Vagina (tissue), 2 donors: ENCODE measurements at regions not wholly inside any gene's neighbourhood (a gene's known extent, or its start where the extent isn't known, plus 50 kb on each side); places are given as distances from the start of the nearest gene placed in this dataset.

Experiments used
- DNase-seq, 2 donors: peaks; one replicate each; pipeline ENCODE4 v3.0.0-alpha.2; 2017; ENCODE audit errors: extremely low spot score in 2 of 2
- H3K27ac ChIP-seq: fragments of 200-600 bp; sonication (generic); one replicate; pipeline ENCODE4 v1.5.1; 2019
- H3K27me3 ChIP-seq: fragments of 200-600 bp; sonication (generic); one replicate; pipeline ENCODE4 v1.5.1; 2019
- H3K36me3 ChIP-seq, 2 donors: fragments of 200-600 bp; sonication (generic); one replicate each; pipeline ENCODE4 v1.5.1; 2017 to 2019
- H3K4me1 ChIP-seq: fragments of 200-600 bp; sonication (generic); one replicate; pipeline ENCODE4 v1.5.1; 2019
- H3K4me3 ChIP-seq, 2 donors: fragments of 200-600 bp; sonication (generic); 1 replicate in 1 of 2; 2 replicates in 1 of 2; pipeline ENCODE4 v1.5.1; 2016 to 2019
- H3K9me3 ChIP-seq: fragments of 200-600 bp; sonication (generic); one replicate; pipeline ENCODE4 v1.5.1; 2019
- POLR2A ChIP-seq, 2 donors: fragments of 450-650 bp; IDR thresholded peaks; one replicate each; pipeline ENCODE4 v1.6.1; 2017; ENCODE audit warnings: antibody characterized with exemption in 2 of 2, mild to moderate bottlenecking in 2 of 2, moderate library complexity in 2 of 2
- POLR2AphosphoS5 ChIP-seq, 2 donors: sonication (generic); formaldehyde crosslinking; IDR thresholded peaks; one replicate each; pipeline ENCODE4 v1.9.0; 2017; ENCODE audit warnings: antibody characterized with exemption in 2 of 2, mild to moderate bottlenecking in 2 of 2, low read depth in 1 of 2; ENCODE audit not compliant: insufficient read depth in 1 of 2
- intact Hi-C: fragments of 100-400 bp; cut with DNase I; formaldehyde crosslinking; loops from one replicate; pipeline ENCODE4 v1.15.1; 2023
- TF ChIP-seq, protein P1 (sequence below), 3 experiments: fragments of 450-650 bp in 2 of 3; fragments of 200-600 bp in 1 of 3; sonication (generic) in 1 of 3; IDR thresholded peaks; one replicate each; pipeline ENCODE4 v1.5.1; 2017 to 2019; ENCODE audit warnings: antibody characterized with exemption in 3 of 3, mild to moderate bottlenecking in 2 of 3, moderate library complexity in 2 of 3

DNA sequence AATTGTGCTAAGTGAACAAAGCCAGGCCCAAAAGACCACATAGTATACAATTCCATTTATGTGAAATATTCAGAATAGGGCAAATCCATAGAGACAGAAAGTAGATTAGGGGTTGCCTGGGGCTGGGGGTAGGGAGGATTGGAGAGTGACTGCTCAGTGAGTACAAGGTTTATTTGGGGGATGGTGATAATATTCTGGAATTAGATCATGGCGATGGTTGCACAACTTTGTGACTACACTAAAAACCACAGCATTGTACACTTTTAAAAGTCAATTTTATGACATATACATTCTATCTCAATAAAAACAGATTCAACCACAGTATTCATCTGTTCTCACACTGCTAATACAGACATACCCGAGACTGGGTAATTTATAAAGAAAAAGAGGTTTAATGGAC is 68.7 kb upstream of the MAP1LC3B2 start:
- no peaks in the 10 kb centered on the region for H3K4me1 ChIP-seq
- no peak overlapping the region for H3K27ac ChIP-seq
- H3K36me3 ChIP-seq = no peaks in the 10 kb centered on the region
- H3K4me3 ChIP-seq = no peak overlapping the region
- TF ChIP-seq POLR2AphosphoS5 (IDR thresholded peaks at IDR 0.05; ENCODE audit: insufficient read depth in 1 of 2, low read depth in 1 of 2) = no peak
- no peak for TF ChIP-seq POLR2A (IDR thresholded peaks at IDR 0.05)
- TF ChIP-seq, protein P1, sequence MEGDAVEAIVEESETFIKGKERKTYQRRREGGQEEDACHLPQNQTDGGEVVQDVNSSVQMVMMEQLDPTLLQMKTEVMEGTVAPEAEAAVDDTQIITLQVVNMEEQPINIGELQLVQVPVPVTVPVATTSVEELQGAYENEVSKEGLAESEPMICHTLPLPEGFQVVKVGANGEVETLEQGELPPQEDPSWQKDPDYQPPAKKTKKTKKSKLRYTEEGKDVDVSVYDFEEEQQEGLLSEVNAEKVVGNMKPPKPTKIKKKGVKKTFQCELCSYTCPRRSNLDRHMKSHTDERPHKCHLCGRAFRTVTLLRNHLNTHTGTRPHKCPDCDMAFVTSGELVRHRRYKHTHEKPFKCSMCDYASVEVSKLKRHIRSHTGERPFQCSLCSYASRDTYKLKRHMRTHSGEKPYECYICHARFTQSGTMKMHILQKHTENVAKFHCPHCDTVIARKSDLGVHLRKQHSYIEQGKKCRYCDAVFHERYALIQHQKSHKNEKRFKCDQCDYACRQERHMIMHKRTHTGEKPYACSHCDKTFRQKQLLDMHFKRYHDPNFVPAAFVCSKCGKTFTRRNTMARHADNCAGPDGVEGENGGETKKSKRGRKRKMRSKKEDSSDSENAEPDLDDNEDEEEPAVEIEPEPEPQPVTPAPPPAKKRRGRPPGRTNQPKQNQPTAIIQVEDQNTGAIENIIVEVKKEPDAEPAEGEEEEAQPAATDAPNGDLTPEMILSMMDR (IDR thresholded peaks at IDR 0.05) = no peak
- DNase-seq = no peak
- no peaks in the 10 kb centered on the region for H3K27me3 ChIP-seq
- no peaks in the 10 kb centered on the region for H3K9me3 ChIP-seq
- intact Hi-C loops = no loop called here

DNA sequence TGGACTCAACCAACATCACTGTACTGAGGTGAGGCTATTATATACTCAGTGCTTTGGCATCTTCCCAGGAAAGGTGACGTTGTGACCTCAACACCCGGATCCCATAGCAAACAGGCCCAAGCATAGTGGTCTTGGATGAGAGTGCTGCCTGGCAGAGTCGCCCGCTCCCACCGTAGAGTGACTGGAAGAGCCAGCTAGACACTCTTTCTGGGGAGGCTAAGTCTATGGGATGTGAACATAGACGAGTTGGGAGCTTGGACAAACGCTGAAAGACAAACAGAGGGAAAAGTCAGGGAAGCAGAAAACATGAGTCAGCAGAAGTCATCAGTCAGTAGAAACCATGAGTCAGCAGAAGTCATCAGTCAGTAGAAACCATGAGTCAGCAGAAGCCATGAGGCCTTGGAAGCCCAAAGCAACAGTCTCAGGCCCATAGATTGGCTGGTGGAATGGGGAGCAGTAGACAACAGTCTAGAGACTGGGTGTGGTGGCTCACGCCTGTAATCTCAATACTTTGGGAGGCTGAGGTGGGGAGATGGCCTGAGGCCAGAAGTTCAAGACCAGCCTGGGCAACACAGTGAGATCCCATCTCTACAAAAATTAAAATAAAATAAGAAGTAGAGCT is 66.4 kb upstream of the MAP1LC3B2 start:
- Histone ChIP-seq H3K9me3 (no peaks in the 10 kb centered on the region), H3K27me3 (no peaks in the 10 kb centered on the region), H3K27ac (no peak overlapping the region), H3K4me3 (no peak overlapping the region), H3K36me3 (no peaks in the 10 kb centered on the region), H3K4me1 (no peaks in the 10 kb centered on the region)
- intact Hi-C loops = no loop called here
- no peak for TF ChIP-seq POLR2AphosphoS5 (IDR thresholded peaks at IDR 0.05; ENCODE audit: insufficient read depth in 1 of 2, low read depth in 1 of 2)
- TF ChIP-seq POLR2A (IDR thresholded peaks at IDR 0.05) = no peak
- TF ChIP-seq, protein P1 (IDR thresholded peaks at IDR 0.05) = no peak
- no peak for DNase-seq

DNA sequence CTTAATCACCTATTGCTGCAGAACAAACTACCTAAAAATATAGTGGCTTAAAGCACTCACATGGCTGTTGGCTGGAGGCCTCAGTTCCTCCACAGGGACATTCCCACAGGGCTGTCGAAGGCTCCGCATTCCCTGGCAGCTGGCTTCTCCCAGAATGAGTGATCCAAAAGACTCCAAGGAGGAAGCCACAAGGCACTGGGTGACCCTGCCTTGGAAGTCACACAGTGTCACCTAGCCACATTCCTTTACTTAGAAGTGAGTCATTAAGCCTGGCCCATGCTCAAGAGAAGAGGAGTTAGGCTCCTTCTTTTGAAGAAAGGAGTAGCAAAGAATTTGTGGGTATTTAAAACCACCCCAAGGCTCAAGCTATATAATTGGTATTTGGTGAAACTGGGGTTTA is 63.9 kb upstream of the MAP1LC3B2 start:
- Histone ChIP-seq H3K9me3 (no peaks in the 10 kb centered on the region), H3K27me3 (no peaks in the 10 kb centered on the region), H3K36me3 (no peaks in the 10 kb centered on the region), H3K27ac (no peak overlapping the region), H3K4me3 (no peak overlapping the region), H3K4me1 (no peaks in the 10 kb centered on the region)
- DNase-seq = no peak
- intact Hi-C loops = no loop called here
- TF ChIP-seq, protein P1 (IDR thresholded peaks at IDR 0.05) = no peak
- peak in 1 of 2 donors; percentile 23 for TF ChIP-seq POLR2AphosphoS5 (IDR thresholded peaks at IDR 0.05; ENCODE audit: insufficient read depth in 1 of 2, low read depth in 1 of 2)

DNA sequence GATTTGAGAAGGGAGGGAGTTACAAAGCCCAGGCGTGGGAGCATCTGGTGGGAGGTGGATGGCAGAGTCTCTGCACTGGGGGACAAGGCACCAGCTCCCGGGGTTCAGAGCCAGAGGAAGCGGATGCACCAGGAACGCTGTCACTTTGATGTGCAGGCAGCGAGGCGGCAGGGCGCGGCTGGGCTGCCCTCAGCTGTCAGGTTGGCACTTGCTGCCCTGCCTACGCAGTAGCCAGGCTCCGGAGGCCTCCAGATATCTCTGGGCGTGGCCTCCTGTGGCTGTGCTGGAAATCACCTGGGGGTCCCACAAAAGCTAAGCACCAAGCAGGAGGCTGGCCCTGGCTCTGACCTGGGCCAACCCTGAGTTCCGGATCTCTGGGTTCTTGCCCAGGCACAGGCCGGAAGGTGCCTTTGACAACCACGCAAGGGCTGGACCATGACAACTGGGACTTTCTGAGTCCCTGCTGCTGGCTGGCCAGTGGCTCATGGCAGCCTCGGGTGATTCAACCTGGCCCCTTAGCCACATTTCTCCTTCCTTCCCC is 62.1 kb upstream of the MAP1LC3B2 start:
- intact Hi-C loops = no loop called here
- no peak overlapping the region for H3K27ac ChIP-seq
- DNase-seq = no peak
- no peak overlapping the region for H3K4me3 ChIP-seq
- no peaks in the 10 kb centered on the region for H3K36me3 ChIP-seq
- no peaks in the 10 kb centered on the region for H3K9me3 ChIP-seq
- TF ChIP-seq, protein P1 (IDR thresholded peaks at IDR 0.05) = no peak
- TF ChIP-seq POLR2A (IDR thresholded peaks at IDR 0.05) (no peak), POLR2AphosphoS5 (IDR thresholded peaks at IDR 0.05; ENCODE audit: insufficient read depth in 1 of 2, low read depth in 1 of 2) (no peak)
- H3K4me1 ChIP-seq = no peaks in the 10 kb centered on the region
- no peaks in the 10 kb centered on the region for H3K27me3 ChIP-seq

DNA sequence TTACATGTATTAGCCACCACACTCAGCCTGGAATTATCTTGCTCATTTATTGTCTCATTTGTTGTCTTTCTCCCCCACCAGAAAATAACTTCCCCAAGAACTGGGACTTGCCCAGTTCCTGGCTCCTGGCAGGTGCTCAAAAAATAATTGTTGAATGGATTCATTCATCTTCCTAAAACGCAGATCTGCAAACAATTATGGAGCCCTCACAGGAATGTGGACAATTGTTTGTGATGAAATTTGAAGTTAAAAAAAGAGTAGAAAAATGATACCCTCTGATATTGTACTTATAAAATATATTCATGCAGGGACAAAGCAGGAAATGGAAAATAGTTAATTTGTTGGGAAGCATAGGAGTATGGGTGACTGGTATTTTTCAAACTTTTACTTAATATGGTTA is 60.7 kb upstream of the MAP1LC3B2 start:
- intact Hi-C loops = no loop called here

More for the DNA sequence above, 60.7 kb upstream of the MAP1LC3B2 start:
- H3K4me3 ChIP-seq = no peak overlapping the region
- DNase-seq = no peak
- H3K27me3 ChIP-seq = no peaks in the 10 kb centered on the region
- H3K9me3 ChIP-seq = no peaks in the 10 kb centered on the region
- H3K36me3 ChIP-seq = no peaks in the 10 kb centered on the region
- H3K27ac ChIP-seq = no peak overlapping the region
- TF ChIP-seq, protein P1 (IDR thresholded peaks at IDR 0.05) = no peak
- no peak for TF ChIP-seq POLR2AphosphoS5 (IDR thresholded peaks at IDR 0.05; ENCODE audit: insufficient read depth in 1 of 2, low read depth in 1 of 2)
- no peak for TF ChIP-seq POLR2A (IDR thresholded peaks at IDR 0.05)
- H3K4me1 ChIP-seq = no peaks in the 10 kb centered on the region
